MCF 10A (cell line): ENCODE measurements at regions not wholly inside any gene's neighbourhood (a gene's known extent, or its start where the extent isn't known, plus 50 kb on each side); places are given as distances from the start of the nearest gene placed in this dataset.
"Not testable (repeated sequence)": the region's sequence is repeated elsewhere in the genome, so short reads cannot be mapped to it uniquely, and the experiment has no call there.

Source experiments
- BruUV-seq: library from RNA; stranded (reverse); fragments of 400-500 nt; replicated peaks from 2 replicates; lab custom pipeline; 2021; lab: Mats Ljungman, UMichigan
- CTCF ChIA-PET: fragments of 300-600 bp; sonication (Branson Sonifier 250); formaldehyde crosslinking; extraction: SDS; loops from one replicate; lab custom pipeline; 2021; ENCODE audit warnings: antibody characterized with exemption, inconsistent platforms; lab: Yijun Ruan, JAX
- POLR2A ChIA-PET: fragments of 300-600, 350-650 bp; sonication (Branson Sonifier 250); formaldehyde crosslinking; extraction: SDS; loops from one replicate; lab custom pipeline; 2020; ENCODE audit warnings: antibody characterized with exemption, inconsistent platforms; lab: Yijun Ruan, JAX
- DNase-seq: peaks from one replicate; pipeline ENCODE4 v3.0.0-alpha.2; 2018; ENCODE audit not compliant: unreplicated experiment
- H3K27ac Mint-ChIP-seq: one replicate; pipeline ENCODE4 v1.8.0; 2022; ENCODE audit warnings: mild to moderate bottlenecking, low read depth, mixed read lengths; ENCODE audit not compliant: unreplicated experiment
- H3K27me3 Mint-ChIP-seq: one replicate; pipeline ENCODE4 v1.8.0; 2022; ENCODE audit warnings: mixed read lengths; ENCODE audit not compliant: insufficient read depth, unreplicated experiment
- H3K36me3 Mint-ChIP-seq: one replicate; pipeline ENCODE4 v1.8.0; 2022; ENCODE audit warnings: mild to moderate bottlenecking, moderate library complexity, mixed read lengths; ENCODE audit not compliant: insufficient read depth, unreplicated experiment
- H3K4me1 Mint-ChIP-seq: one replicate; pipeline ENCODE4 v1.8.0; 2022; ENCODE audit warnings: mixed read lengths; ENCODE audit not compliant: insufficient read depth, unreplicated experiment
- H3K4me3 Mint-ChIP-seq: one replicate; pipeline ENCODE4 v1.8.0; 2022; ENCODE audit warnings: mild to moderate bottlenecking, moderate library complexity, mixed read lengths; ENCODE audit not compliant: unreplicated experiment
- H3K9me3 Mint-ChIP-seq: one replicate; pipeline ENCODE4 v1.8.0; 2022; ENCODE audit warnings: mixed read lengths; ENCODE audit not compliant: unreplicated experiment
- CTCF ChIP-seq: fragments of 200-600 bp; IDR thresholded peaks from one replicate; pipeline ENCODE4 v1.8.0; 2022; ENCODE audit warnings: antibody characterized with exemption, mild to moderate bottlenecking; ENCODE audit not compliant: unreplicated experiment
- intact Hi-C: fragments of 100-400 bp; cut with micrococcal nuclease; formaldehyde crosslinking; loops from 2 replicates; pipeline ENCODE4 v1.14.1; 2022

- POLR2A ChIA-PET: interaction anchor here (0.7 kb wide), 1 partner anchor 755 kb away, joined by 3 read pairs; no protein-coding TSS in a partner anchor
- Mint-ChIP-seq H3K4me1 (peaks cover 21% of the 10 kb centered on the region), H3K4me3 (no peak overlapping the region), H3K36me3 (peaks cover 38% of the 10 kb centered on the region), H3K9me3 (no peaks in the 10 kb centered on the region), H3K27me3 (no peaks in the 10 kb centered on the region), H3K27ac (peak overlapping the region; percentile 18)
- no peak for TF ChIP-seq CTCF
- no TSS peak for BruUV-seq
- intact Hi-C loops: no loop called here
- CTCF ChIA-PET: no interaction called here
- no peak for DNase-seq
Measured at GRCh38 chr2:242098034-242098433, 228.5 kb downstream of the RTP5 start.

GRCh38 chr2:242098445-242099128, 229.1 kb downstream of the RTP5 start:
- TF ChIP-seq CTCF: no peak
- ChIA-PET POLR2A (interaction anchor here (0.7 kb wide), 1 partner anchor 756 kb away, joined by 3 read pairs; no protein-coding TSS in a partner anchor), CTCF (no interaction called here)
- peaks cover 38% of the 10 kb centered on the region for H3K36me3 Mint-ChIP-seq
- no peaks in the 10 kb centered on the region for H3K9me3 Mint-ChIP-seq
- no peak overlapping the region for H3K4me3 Mint-ChIP-seq
- no peaks in the 10 kb centered on the region for H3K27me3 Mint-ChIP-seq
- H3K27ac Mint-ChIP-seq: peak overlapping the region; percentile 18
- no TSS peak for BruUV-seq
- peaks cover 21% of the 10 kb centered on the region for H3K4me1 Mint-ChIP-seq
- no peak for DNase-seq
- intact Hi-C loops: no loop called here

GRCh38 chr2:242103093-242103492, 233.6 kb downstream of the RTP5 start:
- BruUV-seq, H3K9me3 Mint-ChIP-seq, DNase-seq, H3K27ac Mint-ChIP-seq, POLR2A ChIA-PET, H3K4me3 Mint-ChIP-seq, intact Hi-C loops, H3K27me3 Mint-ChIP-seq: not testable (repeated sequence)
- peaks cover 30% of the 10 kb centered on the region for H3K36me3 Mint-ChIP-seq
- H3K4me1 Mint-ChIP-seq: peaks cover 20% of the 10 kb centered on the region
- CTCF ChIA-PET: interaction anchor here (0.6 kb wide), 1 partner anchor 538 kb away, joined by 3 read pairs; no protein-coding TSS in a partner anchor

- peaks cover 12% of the 10 kb centered on the region for H3K4me1 Mint-ChIP-seq
- BruUV-seq, intact Hi-C loops, H3K27me3 Mint-ChIP-seq, CTCF ChIA-PET, DNase-seq, POLR2A ChIA-PET, H3K9me3 Mint-ChIP-seq, H3K27ac Mint-ChIP-seq, H3K4me3 Mint-ChIP-seq: not testable (repeated sequence)
- peaks cover 20% of the 10 kb centered on the region for H3K36me3 Mint-ChIP-seq
Measured at GRCh38 chr2:242104202-242104956, 234.8 kb downstream of the RTP5 start.

- CTCF ChIA-PET, H3K27me3 Mint-ChIP-seq, H3K27ac Mint-ChIP-seq, POLR2A ChIA-PET, DNase-seq, BruUV-seq, H3K36me3 Mint-ChIP-seq, H3K4me3 Mint-ChIP-seq, H3K4me1 Mint-ChIP-seq, intact Hi-C loops, H3K9me3 Mint-ChIP-seq: not testable (repeated sequence)
Measured at GRCh38 chr2:242107065-242107464, 237.5 kb downstream of the RTP5 start.

- CTCF ChIA-PET, POLR2A ChIA-PET, H3K27ac Mint-ChIP-seq, H3K36me3 Mint-ChIP-seq, BruUV-seq, H3K27me3 Mint-ChIP-seq, H3K4me3 Mint-ChIP-seq, H3K4me1 Mint-ChIP-seq, intact Hi-C loops, H3K9me3 Mint-ChIP-seq, DNase-seq: not testable (repeated sequence)
Measured at GRCh38 chr2:242108797-242109500, 239.4 kb downstream of the RTP5 start.

GRCh38 chr2:242109819-242110218, 240.3 kb downstream of the RTP5 start:
- intact Hi-C loops, BruUV-seq, H3K4me1 Mint-ChIP-seq, CTCF ChIA-PET, DNase-seq, H3K27ac Mint-ChIP-seq, H3K9me3 Mint-ChIP-seq, POLR2A ChIA-PET, H3K4me3 Mint-ChIP-seq, H3K36me3 Mint-ChIP-seq, H3K27me3 Mint-ChIP-seq: not testable (repeated sequence)
